ENCODE measurements at regions not wholly inside any gene's neighbourhood (a gene's known extent, or its start where the extent isn't known, plus 50 kb on each side); places are given as distances from the start of the nearest gene placed in this dataset.

DNA sequence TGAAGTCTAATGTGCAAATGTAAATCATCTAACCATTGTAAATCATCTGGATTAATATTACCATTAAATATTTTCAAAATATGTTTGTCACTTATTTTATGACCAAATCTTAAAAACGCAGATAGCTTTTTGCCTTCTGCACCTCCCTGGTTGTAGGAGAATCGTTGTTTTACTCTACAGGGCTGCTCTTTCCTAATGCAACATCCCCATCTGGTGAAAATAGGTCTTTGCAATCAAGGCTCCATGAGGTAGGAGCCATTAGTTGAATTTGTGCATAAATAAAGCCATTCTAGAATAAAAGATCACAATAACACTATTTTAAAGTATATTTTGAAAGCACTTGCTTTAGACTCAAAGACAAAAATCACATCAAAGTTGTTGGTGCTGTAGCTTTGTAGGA, 535.6 kb upstream of the AGTR1 start:
- DNase-seq (ENCODE audit: low spot score): no peak

GRCh38 chr3:148168347-148168746, 529.4 kb upstream of the AGTR1 start:
- no peak for DNase-seq (ENCODE audit: low spot score)

- DNase-seq (ENCODE audit: low spot score): no peak
Measured at GRCh38 chr3:148173851-148174250, 523.9 kb upstream of the AGTR1 start.

GRCh38 chr3:148175214-148175613, 522.5 kb upstream of the AGTR1 start:
- DNase-seq (ENCODE audit: low spot score): no peak

DNA sequence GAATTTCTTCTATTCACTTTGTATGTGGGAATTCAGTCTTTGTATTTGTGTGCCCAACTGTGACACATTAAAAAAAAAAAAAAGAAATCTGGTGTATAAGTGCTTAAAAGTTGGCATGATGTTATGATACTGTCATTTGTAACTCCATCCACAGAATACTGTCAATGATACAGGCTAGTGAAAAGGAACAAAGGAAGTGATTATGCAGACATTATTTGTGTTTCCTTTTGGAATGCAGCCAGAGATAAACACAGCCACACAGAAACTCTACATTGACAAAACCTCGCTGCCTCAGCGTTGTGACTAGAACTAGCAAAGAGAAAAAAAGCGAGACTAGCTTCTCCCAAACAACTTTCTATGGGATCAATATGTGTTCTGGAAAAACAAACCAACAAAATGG, 519.2 kb upstream of the AGTR1 start:
- DNase-seq (ENCODE audit: low spot score): no peak

- no peak for DNase-seq (ENCODE audit: low spot score)
Measured at GRCh38 chr3:148184798-148185197, 512.9 kb upstream of the AGTR1 start.

GRCh38 chr3:148186881-148187280, 510.8 kb upstream of the AGTR1 start:
- DNase-seq (ENCODE audit: low spot score): no peak

DNA sequence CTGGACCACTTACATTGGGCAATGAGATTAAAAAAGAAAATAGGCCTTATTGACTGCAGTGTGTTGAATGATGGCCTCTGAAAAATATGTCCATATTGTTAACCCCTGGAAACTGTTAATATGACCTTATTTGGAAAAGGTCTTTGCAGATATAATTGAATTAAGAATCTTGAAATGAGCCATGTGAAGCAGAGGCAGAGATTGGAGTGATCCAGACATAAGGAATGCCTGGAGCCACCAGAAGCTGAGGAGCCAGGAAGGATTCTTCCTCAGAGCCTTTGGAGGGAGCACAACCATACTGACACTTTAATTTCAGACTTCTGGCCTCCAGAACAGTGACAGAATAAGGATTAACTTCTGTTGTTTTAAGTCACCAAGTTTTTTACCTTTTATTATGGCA, 510.4 kb upstream of the AGTR1 start:
- DNase-seq (ENCODE audit: low spot score): no peak

- DNase-seq (ENCODE audit: low spot score): no peak
Measured at GRCh38 chr3:148190441-148190990, 507.2 kb upstream of the AGTR1 start.

DNA sequence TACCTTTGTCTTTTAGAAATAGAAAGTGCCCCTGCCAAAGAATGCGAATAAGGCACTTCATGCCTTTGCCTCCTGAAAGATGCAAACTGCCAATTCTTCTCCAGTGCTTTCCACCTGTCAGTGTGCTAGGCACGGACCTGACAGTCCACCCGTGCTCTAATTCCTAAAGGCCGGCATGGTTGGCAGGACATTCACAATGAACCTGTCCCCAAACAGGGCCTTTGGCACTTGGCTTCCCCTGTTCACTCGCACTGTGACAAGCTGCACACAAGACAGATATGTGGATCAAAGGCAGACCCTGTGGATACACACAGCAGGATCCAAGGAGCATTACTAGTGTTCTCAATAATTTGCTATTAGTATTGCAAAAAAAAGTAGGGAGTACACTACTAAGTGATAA, 505.7 kb upstream of the AGTR1 start:
- no peak for DNase-seq (ENCODE audit: low spot score)

DNA sequence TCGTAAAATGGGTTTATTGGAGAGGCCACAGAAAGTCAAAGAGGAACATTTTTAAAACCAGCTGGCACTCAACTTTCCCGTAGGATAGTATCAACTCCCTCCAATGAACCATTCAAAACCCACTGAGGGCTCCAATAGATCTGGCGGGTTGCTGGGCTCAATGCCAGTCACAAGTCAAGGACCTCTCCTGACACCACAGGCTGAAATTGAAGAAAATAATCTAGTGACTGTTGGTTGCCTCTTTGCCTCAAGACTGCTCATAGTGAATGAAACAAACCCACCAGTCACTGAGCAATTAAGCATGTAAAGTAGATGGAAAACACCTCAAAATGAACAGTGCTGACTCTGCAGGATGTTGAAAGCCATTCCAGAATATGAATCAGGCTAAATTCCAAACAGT, 500.6 kb upstream of the AGTR1 start:
- DNase-seq (ENCODE audit: low spot score): no peak

DNA sequence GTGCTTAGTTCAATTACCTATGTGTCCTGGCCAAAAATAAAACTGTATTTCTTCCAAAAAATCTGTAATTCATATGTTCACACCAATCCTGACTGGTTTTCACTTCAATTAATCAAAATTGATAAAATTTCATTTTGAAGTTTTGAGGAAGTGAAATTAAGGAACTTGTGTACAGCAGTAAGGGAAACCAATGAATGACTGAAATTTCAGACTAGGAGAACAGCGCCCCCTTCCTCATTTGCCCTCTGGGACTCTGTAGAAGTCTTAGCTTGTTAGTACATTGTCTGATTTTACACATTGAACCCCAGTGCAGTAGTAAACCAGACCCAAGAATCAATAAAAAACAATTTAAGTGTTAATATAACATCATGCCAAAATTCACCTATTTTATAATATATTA, 495.3 kb upstream of the AGTR1 start:
- DNase-seq (ENCODE audit: low spot score): no peak

- no peak for DNase-seq (ENCODE audit: low spot score)
Measured at GRCh38 chr3:148203297-148204010, 494.2 kb upstream of the AGTR1 start.

- DNase-seq (ENCODE audit: low spot score): no peak
Measured at GRCh38 chr3:148204131-148204530, 493.6 kb upstream of the AGTR1 start.

DNA sequence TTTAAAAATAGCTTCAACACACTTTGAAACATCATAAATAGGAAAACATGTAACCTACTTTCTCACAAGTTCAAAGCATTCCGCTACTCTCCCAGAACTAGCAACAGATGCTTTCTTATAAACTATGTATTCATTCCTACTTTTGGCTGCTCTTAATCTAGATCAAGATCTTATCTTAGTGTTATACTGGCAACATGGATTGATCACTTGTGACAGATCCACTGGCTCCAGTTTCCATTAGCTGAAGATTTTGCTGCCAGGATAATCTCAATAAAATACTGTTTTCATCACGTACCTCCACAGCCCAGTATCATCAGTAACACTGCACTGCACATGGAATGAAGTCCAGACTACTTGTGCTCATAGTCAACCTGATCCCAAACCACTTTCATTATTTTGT, 491.7 kb upstream of the AGTR1 start:
- DNase-seq (ENCODE audit: low spot score): no peak

DNA sequence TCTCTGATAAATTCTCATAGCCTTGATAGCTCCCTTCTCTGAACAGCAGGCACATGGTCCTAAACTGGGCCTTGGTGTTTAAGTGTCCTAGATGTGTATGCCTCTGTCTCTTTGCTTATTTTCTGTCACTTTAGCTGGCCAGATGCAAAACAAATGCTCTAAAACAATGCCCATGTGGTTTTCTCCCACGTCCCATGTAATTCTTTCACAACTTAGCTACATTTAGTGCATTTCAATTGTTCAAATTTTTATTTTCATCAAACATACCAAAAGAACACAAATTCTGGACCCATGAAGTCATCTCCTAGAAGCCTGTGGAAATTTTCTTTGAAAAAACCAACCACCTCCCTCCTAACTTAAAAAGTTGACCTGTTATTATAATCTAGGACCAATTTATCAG, 491.3 kb upstream of the AGTR1 start:
- no peak for DNase-seq (ENCODE audit: low spot score)

- no peak for DNase-seq (ENCODE audit: low spot score)
Measured at GRCh38 chr3:148208975-148209374, 488.7 kb upstream of the AGTR1 start.

DNA sequence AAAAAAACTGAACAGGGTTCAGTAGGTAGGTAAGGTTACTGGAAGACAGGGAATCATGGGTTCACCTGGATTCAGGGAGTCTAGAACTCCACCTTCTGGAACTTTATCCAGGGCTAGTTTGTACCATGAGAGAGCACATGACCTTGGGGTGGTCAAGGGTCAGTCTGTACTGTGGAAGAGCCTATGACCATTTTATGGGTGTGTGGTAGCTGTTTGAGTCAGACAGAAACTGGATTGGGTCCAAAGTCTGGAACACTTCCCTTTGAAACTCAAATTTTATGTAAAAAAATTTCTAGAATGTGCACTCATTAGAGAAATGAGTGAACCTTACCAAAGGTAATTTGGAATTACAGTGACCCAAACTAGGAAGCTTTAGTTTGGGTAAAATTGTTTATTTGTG, 486.0 kb upstream of the AGTR1 start:
- DNase-seq (ENCODE audit: low spot score): no peak

DNA sequence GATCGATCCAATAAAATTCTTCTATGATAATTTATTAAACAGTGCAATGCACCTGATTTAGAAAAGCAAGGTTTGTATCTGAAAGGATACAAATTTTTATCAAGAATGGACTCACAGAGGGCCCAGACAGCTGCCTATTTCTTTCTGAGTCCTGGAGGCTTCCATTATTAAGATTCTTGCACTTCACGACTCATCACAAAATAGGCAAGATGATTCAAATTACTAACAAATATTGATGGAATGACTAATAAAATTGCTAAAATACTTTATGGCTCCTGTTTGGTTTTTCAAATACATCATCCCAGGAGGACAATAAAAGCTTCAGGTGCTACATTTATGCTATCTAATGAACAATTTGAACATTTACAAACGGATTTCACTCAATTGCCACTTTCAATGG, 483.0 kb upstream of the AGTR1 start:
- DNase-seq (ENCODE audit: low spot score): no peak

GRCh38 chr3:148217317-148217716, 480.4 kb upstream of the AGTR1 start:
- DNase-seq (ENCODE audit: low spot score): no peak

- DNase-seq (ENCODE audit: low spot score): no peak
Measured at GRCh38 chr3:148218222-148218621, 479.5 kb upstream of the AGTR1 start.

- no peak for DNase-seq (ENCODE audit: low spot score)
Measured at GRCh38 chr3:148219999-148220398, 477.7 kb upstream of the AGTR1 start.

DNA sequence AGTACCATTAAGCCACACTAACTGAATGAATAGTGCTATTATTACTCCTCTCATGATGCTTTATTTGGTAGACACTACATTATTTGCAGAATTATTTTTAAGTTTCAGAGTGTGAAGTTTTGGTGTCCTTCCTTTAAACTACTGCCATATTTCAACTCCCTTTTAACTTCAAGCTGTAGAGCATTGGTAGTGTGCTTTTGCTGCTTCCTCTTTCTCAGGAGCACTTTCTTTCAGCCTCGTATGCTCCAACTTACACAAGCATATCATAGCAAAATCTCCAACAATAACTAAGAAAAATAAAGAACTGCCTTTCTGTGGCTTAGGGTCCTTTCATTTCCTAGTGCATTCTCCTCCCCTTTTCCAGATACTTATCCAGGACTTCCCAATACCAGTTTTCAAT, 476.4 kb upstream of the AGTR1 start:
- DNase-seq (ENCODE audit: low spot score): no peak

GRCh38 chr3:148223266-148223665, 474.4 kb upstream of the AGTR1 start:
- no peak for DNase-seq (ENCODE audit: low spot score)
